ENCODE measurements at regions not wholly inside any gene's neighbourhood (a gene's known extent, or its start where the extent isn't known, plus 50 kb on each side); places are given as distances from the start of the nearest gene placed in this dataset.

- H3K27me3 ChIP-seq (ENCODE audit: insufficient read depth, poor library complexity, severe bottlenecking): no peaks in the 10 kb centered on the region
- DNase-seq (ENCODE audit: low spot score) (no peak), ATAC-seq (ENCODE audit: low read depth) (no peak)
- H3K36me3 ChIP-seq (ENCODE audit: low read depth): no peaks in the 10 kb centered on the region
- TF ChIP-seq, protein P1, sequence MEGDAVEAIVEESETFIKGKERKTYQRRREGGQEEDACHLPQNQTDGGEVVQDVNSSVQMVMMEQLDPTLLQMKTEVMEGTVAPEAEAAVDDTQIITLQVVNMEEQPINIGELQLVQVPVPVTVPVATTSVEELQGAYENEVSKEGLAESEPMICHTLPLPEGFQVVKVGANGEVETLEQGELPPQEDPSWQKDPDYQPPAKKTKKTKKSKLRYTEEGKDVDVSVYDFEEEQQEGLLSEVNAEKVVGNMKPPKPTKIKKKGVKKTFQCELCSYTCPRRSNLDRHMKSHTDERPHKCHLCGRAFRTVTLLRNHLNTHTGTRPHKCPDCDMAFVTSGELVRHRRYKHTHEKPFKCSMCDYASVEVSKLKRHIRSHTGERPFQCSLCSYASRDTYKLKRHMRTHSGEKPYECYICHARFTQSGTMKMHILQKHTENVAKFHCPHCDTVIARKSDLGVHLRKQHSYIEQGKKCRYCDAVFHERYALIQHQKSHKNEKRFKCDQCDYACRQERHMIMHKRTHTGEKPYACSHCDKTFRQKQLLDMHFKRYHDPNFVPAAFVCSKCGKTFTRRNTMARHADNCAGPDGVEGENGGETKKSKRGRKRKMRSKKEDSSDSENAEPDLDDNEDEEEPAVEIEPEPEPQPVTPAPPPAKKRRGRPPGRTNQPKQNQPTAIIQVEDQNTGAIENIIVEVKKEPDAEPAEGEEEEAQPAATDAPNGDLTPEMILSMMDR (IDR thresholded peaks at IDR 0.05; ENCODE audit: poor library complexity, severe bottlenecking): no peak
- no peak overlapping the region for H3K27ac ChIP-seq (ENCODE audit: poor library complexity, severe bottlenecking)
- no peak overlapping the region for H3K4me3 ChIP-seq (ENCODE audit: severe bottlenecking)
- no peaks in the 10 kb centered on the region for H3K9me3 ChIP-seq (ENCODE audit: severe bottlenecking)
- H3K4me1 ChIP-seq (ENCODE audit: insufficient read depth, poor library complexity, severe bottlenecking): peaks cover 3% of the 10 kb centered on the region
These were observed 146.3 kb upstream of the APCDD1 start for GRCh38 chr18:10308154-10308553.

DNA sequence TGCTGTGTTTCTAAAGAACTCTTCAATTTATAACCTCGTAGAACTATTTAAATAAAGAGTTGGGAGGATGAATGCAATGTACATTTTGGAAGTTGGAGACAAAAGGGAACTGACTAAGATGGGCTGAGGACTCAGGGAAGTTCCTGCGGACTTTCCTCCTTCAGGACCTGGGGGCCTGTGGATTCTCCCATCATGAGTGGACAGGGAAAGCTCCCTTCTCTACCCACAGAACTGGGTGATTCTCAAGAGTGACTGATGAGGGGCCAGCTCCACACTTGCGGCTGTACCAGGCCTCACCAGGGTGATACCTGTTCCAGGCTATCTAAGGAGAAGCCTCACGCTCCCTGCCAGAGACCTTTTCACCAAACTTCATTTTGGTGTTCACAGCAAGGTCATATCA, 143.8 kb upstream of the APCDD1 start:
- Histone ChIP-seq H3K36me3 (ENCODE audit: low read depth) (no peaks in the 10 kb centered on the region), H3K27me3 (ENCODE audit: insufficient read depth, poor library complexity, severe bottlenecking) (no peaks in the 10 kb centered on the region), H3K27ac (ENCODE audit: poor library complexity, severe bottlenecking) (no peak overlapping the region), H3K4me3 (ENCODE audit: severe bottlenecking) (no peak overlapping the region), H3K9me3 (ENCODE audit: severe bottlenecking) (no peaks in the 10 kb centered on the region), H3K4me1 (ENCODE audit: insufficient read depth, poor library complexity, severe bottlenecking) (no peaks in the 10 kb centered on the region)
- TF ChIP-seq, protein P1 (IDR thresholded peaks at IDR 0.05; ENCODE audit: poor library complexity, severe bottlenecking): no peak
- ATAC-seq (ENCODE audit: low read depth) (no peak), DNase-seq (ENCODE audit: low spot score) (no peak)

DNA sequence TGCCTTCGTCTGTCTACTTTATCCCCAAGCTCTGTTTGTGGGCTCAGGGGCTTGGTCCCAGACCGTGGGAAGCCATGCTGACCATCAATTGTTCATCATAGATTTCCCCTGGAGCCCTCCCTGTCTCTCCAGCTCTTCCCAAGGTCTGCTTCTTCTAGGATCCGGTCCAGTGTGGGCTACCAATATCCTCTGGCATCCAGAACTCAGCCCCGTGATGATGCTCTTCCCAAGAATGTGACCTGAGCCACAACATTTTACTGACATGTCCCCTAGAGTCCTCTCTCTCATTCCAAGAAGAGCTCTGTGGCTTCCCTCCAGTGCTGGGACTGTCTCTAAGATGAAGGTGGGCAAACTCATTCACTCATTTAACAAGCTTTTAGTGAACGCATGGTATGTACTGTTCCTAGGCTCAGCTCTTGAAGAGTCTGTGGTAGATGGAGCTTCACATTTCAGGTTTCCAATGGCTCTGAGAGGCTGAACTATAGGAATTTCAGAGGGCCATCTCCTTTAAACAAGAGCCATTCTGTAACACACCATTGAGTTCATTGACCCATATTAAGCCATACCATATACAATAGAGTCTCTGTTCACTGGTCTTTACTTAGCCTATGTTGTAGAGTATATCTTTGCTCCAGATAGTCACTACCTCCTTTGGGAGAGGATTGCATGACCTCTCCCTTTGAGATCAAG, 142.0 kb upstream of the APCDD1 start:
- Histone ChIP-seq H3K4me3 (ENCODE audit: severe bottlenecking) (no peak overlapping the region), H3K27ac (ENCODE audit: poor library complexity, severe bottlenecking) (no peak overlapping the region), H3K36me3 (ENCODE audit: low read depth) (no peaks in the 10 kb centered on the region), H3K4me1 (ENCODE audit: insufficient read depth, poor library complexity, severe bottlenecking) (no peaks in the 10 kb centered on the region), H3K9me3 (ENCODE audit: severe bottlenecking) (no peaks in the 10 kb centered on the region), H3K27me3 (ENCODE audit: insufficient read depth, poor library complexity, severe bottlenecking) (no peaks in the 10 kb centered on the region)
- TF ChIP-seq, protein P1 (IDR thresholded peaks at IDR 0.05; ENCODE audit: poor library complexity, severe bottlenecking): no peak
- ATAC-seq (ENCODE audit: low read depth): no peak
- no peak for DNase-seq (ENCODE audit: low spot score)

DNA sequence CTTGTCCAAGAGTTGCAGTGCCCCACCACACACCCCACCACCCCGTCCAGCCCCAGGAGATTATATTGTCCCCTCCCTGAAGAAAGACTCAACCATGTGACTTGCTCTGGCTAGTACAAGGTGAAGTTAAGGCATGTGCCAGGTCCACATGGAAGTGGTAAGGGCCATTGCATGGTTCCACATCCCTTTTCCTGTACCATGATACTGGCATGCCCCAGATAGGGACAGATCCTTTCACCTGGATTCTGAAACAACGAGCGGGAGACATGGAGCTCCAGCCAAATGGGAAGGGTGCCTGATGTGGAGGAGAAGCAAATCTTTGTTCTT, 141.5 kb upstream of the APCDD1 start:
- H3K9me3 ChIP-seq (ENCODE audit: severe bottlenecking): no peaks in the 10 kb centered on the region
- H3K4me1 ChIP-seq (ENCODE audit: insufficient read depth, poor library complexity, severe bottlenecking): no peaks in the 10 kb centered on the region
- ATAC-seq (ENCODE audit: low read depth) (no peak), DNase-seq (ENCODE audit: low spot score) (no peak)
- no peak overlapping the region for H3K4me3 ChIP-seq (ENCODE audit: severe bottlenecking)
- H3K27me3 ChIP-seq (ENCODE audit: insufficient read depth, poor library complexity, severe bottlenecking): no peaks in the 10 kb centered on the region
- TF ChIP-seq, protein P1 (IDR thresholded peaks at IDR 0.05; ENCODE audit: poor library complexity, severe bottlenecking): no peak
- H3K27ac ChIP-seq (ENCODE audit: poor library complexity, severe bottlenecking): no peak overlapping the region
- no peaks in the 10 kb centered on the region for H3K36me3 ChIP-seq (ENCODE audit: low read depth)

- Histone ChIP-seq H3K27ac (ENCODE audit: poor library complexity, severe bottlenecking) (no peak overlapping the region), H3K36me3 (ENCODE audit: low read depth) (no peaks in the 10 kb centered on the region), H3K4me3 (ENCODE audit: severe bottlenecking) (no peak overlapping the region), H3K4me1 (ENCODE audit: insufficient read depth, poor library complexity, severe bottlenecking) (no peaks in the 10 kb centered on the region), H3K27me3 (ENCODE audit: insufficient read depth, poor library complexity, severe bottlenecking) (no peaks in the 10 kb centered on the region), H3K9me3 (ENCODE audit: severe bottlenecking) (no peaks in the 10 kb centered on the region)
- DNase-seq (ENCODE audit: low spot score) (no peak), ATAC-seq (ENCODE audit: low read depth) (no peak)
- TF ChIP-seq, protein P1 (IDR thresholded peaks at IDR 0.05; ENCODE audit: poor library complexity, severe bottlenecking): no peak
These were observed 140.4 kb upstream of the APCDD1 start for GRCh38 chr18:10314066-10314465.

All from RWPE2 (cell line).